BE2C (cell line): ENCODE measurements at regions not wholly inside any gene's neighbourhood (a gene's known extent, or its start where the extent isn't known, plus 50 kb on each side); places are given as distances from the start of the nearest gene placed in this dataset.

ENCODE experiments used
- DNase-seq: peaks from one replicate; pipeline ENCODE4 v3.0.0-alpha.2; 2020
- H3K27me3 ChIP-seq: fragments of 250-450 bp; sonication (Bioruptor Pico); 2 replicates; pipeline ENCODE4 v1.5.1; 2020; ENCODE audit warnings: mild to moderate bottlenecking
- H3K36me3 ChIP-seq: fragments of 250-450 bp; sonication (Bioruptor Pico); 2 replicates; pipeline ENCODE4 v1.5.1; 2020; ENCODE audit warnings: mild to moderate bottlenecking
- H3K4me1 ChIP-seq: fragments of 250-450 bp; sonication (Bioruptor Pico); 2 replicates; pipeline ENCODE4 v1.5.1; 2020
- H3K4me3 ChIP-seq: 2 replicates; pipeline ENCODE4 v1.5.1; 2011; ENCODE audit warnings: low read depth, low read length
- H3K9me3 ChIP-seq: fragments of 250-450 bp; sonication (Bioruptor Pico); 2 replicates; pipeline ENCODE4 v1.5.1; 2020
- CTCF ChIP-seq: IDR thresholded peaks from 2 replicates; pipeline ENCODE4 v1.5.1; 2012; ENCODE audit warnings: mild to moderate bottlenecking, low read depth, low read length

GRCh38 chr2:136505462-136505861 lies 259.9 kb upstream of the THSD7B start:
- no peak overlapping the region for H3K4me3 ChIP-seq
- H3K36me3 ChIP-seq, result no peaks in the 10 kb centered on the region
- no peaks in the 10 kb centered on the region for H3K9me3 ChIP-seq
- H3K4me1 ChIP-seq, result no peaks in the 10 kb centered on the region
- no peak for DNase-seq
- no peaks in the 10 kb centered on the region for H3K27me3 ChIP-seq
- no peak for TF ChIP-seq CTCF

GRCh38 chr2:136502660-136503059 lies 262.7 kb upstream of the THSD7B start:
- no peak for DNase-seq
- no peaks in the 10 kb centered on the region for H3K36me3 ChIP-seq
- H3K4me3 ChIP-seq, result no peak overlapping the region
- no peak for TF ChIP-seq CTCF
- H3K27me3 ChIP-seq, result no peaks in the 10 kb centered on the region
- no peaks in the 10 kb centered on the region for H3K4me1 ChIP-seq
- H3K9me3 ChIP-seq, result no peaks in the 10 kb centered on the region

GRCh38 chr2:136497709-136498108 lies 267.6 kb upstream of the THSD7B start:
- no peak for DNase-seq

GRCh38 chr2:136496966-136497365 lies 268.4 kb upstream of the THSD7B start:
- H3K9me3 ChIP-seq, result no peaks in the 10 kb centered on the region
- no peaks in the 10 kb centered on the region for H3K36me3 ChIP-seq
- no peak for DNase-seq
- H3K4me3 ChIP-seq, result no peak overlapping the region
- TF ChIP-seq CTCF, result no peak
- H3K4me1 ChIP-seq, result no peaks in the 10 kb centered on the region
- no peaks in the 10 kb centered on the region for H3K27me3 ChIP-seq

More at GRCh38 chr2:136497709-136498108, 267.6 kb upstream of the THSD7B start:
- TF ChIP-seq CTCF, result no peak
- no peaks in the 10 kb centered on the region for H3K4me1 ChIP-seq
- no peaks in the 10 kb centered on the region for H3K36me3 ChIP-seq
- H3K4me3 ChIP-seq, result no peak overlapping the region
- H3K9me3 ChIP-seq, result no peaks in the 10 kb centered on the region
- no peaks in the 10 kb centered on the region for H3K27me3 ChIP-seq

GRCh38 chr2:136495636-136496035 lies 269.7 kb upstream of the THSD7B start:
- no peaks in the 10 kb centered on the region for H3K4me1 ChIP-seq
- no peak for DNase-seq
- H3K36me3 ChIP-seq, result no peaks in the 10 kb centered on the region
- H3K9me3 ChIP-seq, result no peaks in the 10 kb centered on the region
- no peak overlapping the region for H3K4me3 ChIP-seq
- no peaks in the 10 kb centered on the region for H3K27me3 ChIP-seq
- no peak for TF ChIP-seq CTCF

- DNase-seq, result no peak
- H3K4me1 ChIP-seq, result no peaks in the 10 kb centered on the region
- no peak overlapping the region for H3K4me3 ChIP-seq
- H3K36me3 ChIP-seq, result no peaks in the 10 kb centered on the region
- H3K9me3 ChIP-seq, result no peaks in the 10 kb centered on the region
- TF ChIP-seq CTCF, result no peak
- no peaks in the 10 kb centered on the region for H3K27me3 ChIP-seq
These were observed 272.4 kb upstream of the THSD7B start for GRCh38 chr2:136492901-136493300.
